HFFc6 (cell line): ENCODE measurements at regions not wholly inside any gene's neighbourhood (a gene's known extent, or its start where the extent isn't known, plus 50 kb on each side); places are given as distances from the start of the nearest gene placed in this dataset.
A peak's percentile ranks its signal among the peaks of the same experiment; 100 is the strongest.

ENCODE experiments used
- DNase-seq: peaks from one replicate; pipeline ENCODE4 v3.0.0-alpha.2; 2018
- H3K27ac Mint-ChIP-seq: 2 replicates; pipeline ENCODE4 v1.8.0; 2020; ENCODE audit warnings: mild to moderate bottlenecking, mixed read lengths
- H3K27me3 Mint-ChIP-seq: 2 replicates; pipeline ENCODE4 v1.8.0; 2021; ENCODE audit warnings: mild to moderate bottlenecking, moderate library complexity, mixed read lengths; ENCODE audit not compliant: insufficient read depth
- H3K36me3 Mint-ChIP-seq: 2 replicates; pipeline ENCODE4 v1.8.0; 2021; ENCODE audit warnings: low read depth, mixed read lengths
- H3K4me1 Mint-ChIP-seq: 2 replicates; pipeline ENCODE4 v1.8.0; 2020; ENCODE audit warnings: low read depth, mixed read lengths
- H3K4me3 Mint-ChIP-seq: 2 replicates; pipeline ENCODE4 v1.8.0; 2020; ENCODE audit warnings: mild to moderate bottlenecking, moderate library complexity, mixed read lengths
- H3K9me3 Mint-ChIP-seq: 2 replicates; pipeline ENCODE4 v1.8.0; 2020; ENCODE audit warnings: mild to moderate bottlenecking, mixed read lengths
- CTCF ChIP-seq: fragments of 200-600 bp; sonication (generic); IDR thresholded peaks from 2 replicates; pipeline ENCODE4 v1.5.0; 2021; ENCODE audit warnings: antibody characterized with exemption, mild to moderate bottlenecking

- Mint-ChIP-seq H3K27ac (peak overlapping the region; percentile 100), H3K4me3 (peak overlapping the region; percentile 85), H3K27me3 (peaks cover 2% of the 10 kb centered on the region), H3K4me1 (peaks cover 52% of the 10 kb centered on the region), H3K9me3 (no peaks in the 10 kb centered on the region), H3K36me3 (no peaks in the 10 kb centered on the region)
- no peak for TF ChIP-seq CTCF
- DNase-seq = peak; percentile 77
These were observed 96.4 kb upstream of the ZMIZ1 start for GRCh38 chr10:78972160-78972946.

- Mint-ChIP-seq H3K27me3 (peaks cover 2% of the 10 kb centered on the region), H3K36me3 (no peaks in the 10 kb centered on the region), H3K4me1 (peaks cover 61% of the 10 kb centered on the region), H3K9me3 (no peaks in the 10 kb centered on the region), H3K27ac (peak overlapping the region; percentile 100), H3K4me3 (peak overlapping the region; percentile 85)
- peak; percentile 87 for DNase-seq
- no peak for TF ChIP-seq CTCF
These were observed 95.5 kb upstream of the ZMIZ1 start for GRCh38 chr10:78972947-78973900.

DNA sequence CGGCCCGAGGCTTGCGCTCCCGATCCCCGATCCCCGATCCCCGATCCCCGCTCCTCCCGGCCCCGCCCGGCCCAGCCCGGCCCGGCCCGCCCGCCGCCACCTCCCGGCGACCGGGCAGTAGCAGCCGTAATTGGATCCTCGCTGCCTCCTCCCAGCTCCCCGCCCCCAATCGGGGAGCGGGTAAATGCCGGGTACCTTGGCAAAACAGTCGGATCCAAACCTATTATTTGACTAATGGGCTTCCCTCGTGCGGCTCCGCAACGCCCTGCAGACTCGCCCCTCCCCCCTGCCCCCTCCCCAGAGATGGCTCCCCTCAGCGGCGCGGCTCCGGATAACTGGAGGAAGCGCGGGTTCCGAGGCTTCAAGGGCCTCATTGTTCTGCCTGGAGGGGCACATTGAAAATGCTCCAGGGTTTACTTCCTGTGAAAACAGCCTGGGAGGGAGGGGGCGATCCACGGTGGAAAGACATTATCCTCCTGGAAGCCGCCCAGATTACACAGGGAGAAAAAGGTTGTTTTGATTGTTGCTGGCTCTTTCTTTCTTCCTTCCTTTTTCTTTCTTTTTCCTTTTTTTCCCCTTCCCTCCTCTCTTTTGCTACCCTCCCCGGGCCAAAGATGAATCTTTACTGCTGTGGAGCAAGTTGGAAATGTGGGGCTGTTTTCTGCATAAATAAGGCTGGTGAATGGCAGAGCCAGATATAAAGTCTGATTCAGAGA is 94.7 kb upstream of the ZMIZ1 start:
- Mint-ChIP-seq H3K4me1 (peaks cover 64% of the 10 kb centered on the region), H3K27ac (peak overlapping the region; percentile 98), H3K27me3 (peaks cover 2% of the 10 kb centered on the region), H3K9me3 (no peaks in the 10 kb centered on the region), H3K36me3 (no peaks in the 10 kb centered on the region), H3K4me3 (peak overlapping the region; percentile 89)
- TF ChIP-seq CTCF = no peak; the same call in 1 of the 2 replicates
- peak; percentile 30 for DNase-seq

- peaks cover 64% of the 10 kb centered on the region for H3K4me1 Mint-ChIP-seq
- no peaks in the 10 kb centered on the region for H3K36me3 Mint-ChIP-seq
These were observed 94.0 kb upstream of the ZMIZ1 start for GRCh38 chr10:78974617-78975317.

More at GRCh38 chr10:78974617-78975317, 94.0 kb upstream of the ZMIZ1 start:
- Mint-ChIP-seq H3K27ac (peak overlapping the region; percentile 98), H3K27me3 (peaks cover 3% of the 10 kb centered on the region), H3K4me3 (peak overlapping the region; percentile 89), H3K9me3 (no peaks in the 10 kb centered on the region)
- peak; percentile 86 for DNase-seq
- TF ChIP-seq CTCF = peak; percentile 82
